Astrocyte (in vitro differentiated cells and primary cell): ENCODE measurements at regions not wholly inside any gene's neighbourhood (a gene's known extent, or its start where the extent isn't known, plus 50 kb on each side); places are given as distances from the start of the nearest gene placed in this dataset.

Source experiments
- EZH2 ChIP-seq: IDR thresholded peaks from 2 replicates; pipeline ENCODE4 v1.6.1; 2012; ENCODE audit warnings: mild to moderate bottlenecking, low read length, inconsistent platforms; ENCODE audit not compliant: insufficient read depth
- TF ChIP-seq, protein P1 (sequence below): IDR thresholded peaks from 2 replicates; pipeline ENCODE4 v1.5.1; 2011; ENCODE audit warnings: low read depth, mild to moderate bottlenecking, inconsistent platforms, low read length, moderate library complexity; ENCODE audit not compliant: insufficient read depth

DNA sequence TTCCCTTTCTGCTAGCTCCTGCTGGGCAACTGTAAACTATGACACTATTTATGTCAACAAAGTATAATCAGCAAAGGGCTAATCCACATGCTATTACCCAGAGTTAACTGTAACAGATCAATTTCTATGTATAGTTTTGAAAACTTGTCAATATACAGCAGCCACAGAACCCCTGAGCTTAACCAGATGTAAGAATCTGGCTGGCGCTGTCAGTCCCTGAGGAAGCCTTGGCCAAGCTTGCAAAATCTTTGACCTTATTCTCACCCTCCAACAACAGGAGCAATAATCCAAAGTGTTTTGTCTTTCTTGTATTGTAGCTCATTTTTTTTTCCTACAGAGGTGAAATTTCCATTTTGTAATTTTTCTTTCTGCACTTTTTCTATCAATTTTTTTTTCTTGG, 1230.1 kb upstream of the SLC10A2 start:
- TF ChIP-seq, protein P1, sequence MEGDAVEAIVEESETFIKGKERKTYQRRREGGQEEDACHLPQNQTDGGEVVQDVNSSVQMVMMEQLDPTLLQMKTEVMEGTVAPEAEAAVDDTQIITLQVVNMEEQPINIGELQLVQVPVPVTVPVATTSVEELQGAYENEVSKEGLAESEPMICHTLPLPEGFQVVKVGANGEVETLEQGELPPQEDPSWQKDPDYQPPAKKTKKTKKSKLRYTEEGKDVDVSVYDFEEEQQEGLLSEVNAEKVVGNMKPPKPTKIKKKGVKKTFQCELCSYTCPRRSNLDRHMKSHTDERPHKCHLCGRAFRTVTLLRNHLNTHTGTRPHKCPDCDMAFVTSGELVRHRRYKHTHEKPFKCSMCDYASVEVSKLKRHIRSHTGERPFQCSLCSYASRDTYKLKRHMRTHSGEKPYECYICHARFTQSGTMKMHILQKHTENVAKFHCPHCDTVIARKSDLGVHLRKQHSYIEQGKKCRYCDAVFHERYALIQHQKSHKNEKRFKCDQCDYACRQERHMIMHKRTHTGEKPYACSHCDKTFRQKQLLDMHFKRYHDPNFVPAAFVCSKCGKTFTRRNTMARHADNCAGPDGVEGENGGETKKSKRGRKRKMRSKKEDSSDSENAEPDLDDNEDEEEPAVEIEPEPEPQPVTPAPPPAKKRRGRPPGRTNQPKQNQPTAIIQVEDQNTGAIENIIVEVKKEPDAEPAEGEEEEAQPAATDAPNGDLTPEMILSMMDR = no peak
- TF ChIP-seq EZH2 = no peak
